Ascending aorta (tissue), 2 donors: ENCODE measurements at regions not wholly inside any gene's neighbourhood (a gene's known extent, or its start where the extent isn't known, plus 50 kb on each side); places are given as distances from the start of the nearest gene placed in this dataset.

ENCODE experiments used
- DNase-seq, 2 donors: peaks; one replicate each; pipeline ENCODE4 v3.0.0-alpha.2; 2019; ENCODE audit warnings: low spot score in 2 of 2
- H3K27ac ChIP-seq, 2 donors: fragments of 200-600 bp; sonication (generic); one replicate each; pipeline ENCODE4 v1.5.1; 2016 to 2017; ENCODE audit warnings: mild to moderate bottlenecking in 1 of 2
- H3K27me3 ChIP-seq: fragments of 200-600 bp; sonication (generic); one replicate; pipeline ENCODE4 v1.5.1; 2017
- H3K36me3 ChIP-seq, 2 donors: fragments of 200-600 bp; sonication (generic); one replicate each; pipeline ENCODE4 v1.5.1; 2016
- H3K4me1 ChIP-seq, 2 donors: fragments of 200-600 bp; sonication (generic); one replicate each; pipeline ENCODE4 v1.5.1; 2016 to 2017; ENCODE audit warnings: mild to moderate bottlenecking in 1 of 2
- H3K4me3 ChIP-seq, 2 donors: fragments of 200-600 bp; sonication (generic); one replicate each; pipeline ENCODE4 v1.5.1; 2016 to 2017; ENCODE audit warnings: mild to moderate bottlenecking in 1 of 2
- H3K9me3 ChIP-seq, 2 donors: fragments of 200-600 bp; sonication (generic); one replicate each; pipeline ENCODE4 v1.5.1; 2016
- CTCF ChIP-seq, 3 experiments: fragments of 200-600 bp in 2 of 3; fragments of 450-650 bp in 1 of 3; sonication (generic) in 2 of 3; IDR thresholded peaks; one replicate each; pipeline ENCODE4 v1.5.1; 2016 to 2019; ENCODE audit warnings: antibody characterized with exemption in 3 of 3, mild to moderate bottlenecking in 1 of 3, moderate library complexity in 1 of 3
- intact Hi-C: fragments of 100-400 bp; cut with DNase I; formaldehyde crosslinking; loops from one replicate; pipeline ENCODE4 v1.15.1; 2023

GRCh38 chr1:212212343-212212742 is 72.9 kb upstream of the PPP2R5A start:
- intact Hi-C loops = no loop called here
- no peaks in the 10 kb centered on the region for H3K36me3 ChIP-seq
- no peaks in the 10 kb centered on the region for H3K9me3 ChIP-seq
- no peak for TF ChIP-seq CTCF (IDR thresholded peaks at IDR 0.05)
- H3K4me3 ChIP-seq = no peak overlapping the region
- DNase-seq = no peak
- H3K27ac ChIP-seq = no peak overlapping the region
- H3K27me3 ChIP-seq = no peaks in the 10 kb centered on the region
- H3K4me1 ChIP-seq = no peaks in the 10 kb centered on the region

- Histone ChIP-seq H3K27me3 (no peaks in the 10 kb centered on the region), H3K36me3 (no peaks in the 10 kb centered on the region), H3K27ac (no peak overlapping the region), H3K9me3 (no peaks in the 10 kb centered on the region), H3K4me1 (no peaks in the 10 kb centered on the region), H3K4me3 (no peak overlapping the region)
- DNase-seq = no peak
- TF ChIP-seq CTCF (IDR thresholded peaks at IDR 0.05) = no peak
- intact Hi-C loops = no loop called here
These were observed 72.3 kb upstream of the PPP2R5A start for GRCh38 chr1:212212906-212213305.

- no peak for TF ChIP-seq CTCF (IDR thresholded peaks at IDR 0.05)
- intact Hi-C loops = no loop called here
- H3K36me3 ChIP-seq = no peaks in the 10 kb centered on the region
- no peaks in the 10 kb centered on the region for H3K9me3 ChIP-seq
- DNase-seq = no peak
- no peaks in the 10 kb centered on the region for H3K4me1 ChIP-seq
- no peaks in the 10 kb centered on the region for H3K27me3 ChIP-seq
- H3K4me3 ChIP-seq = no peak overlapping the region
- H3K27ac ChIP-seq = no peak overlapping the region
These were observed 71.4 kb upstream of the PPP2R5A start for GRCh38 chr1:212213784-212214183.

GRCh38 chr1:212214325-212214724 is 70.9 kb upstream of the PPP2R5A start:
- no peak overlapping the region for H3K27ac ChIP-seq
- DNase-seq = no peak
- intact Hi-C loops = no loop called here

GRCh38 chr1:212215910-212216309 is 69.3 kb upstream of the PPP2R5A start:
- Histone ChIP-seq H3K27ac (no peak overlapping the region), H3K4me1 (no peaks in the 10 kb centered on the region), H3K9me3 (no peaks in the 10 kb centered on the region), H3K4me3 (no peak overlapping the region), H3K27me3 (no peaks in the 10 kb centered on the region), H3K36me3 (no peaks in the 10 kb centered on the region)
- intact Hi-C loops = no loop called here
- no peak for DNase-seq
- no peak for TF ChIP-seq CTCF (IDR thresholded peaks at IDR 0.05)

More at GRCh38 chr1:212214325-212214724, 70.9 kb upstream of the PPP2R5A start:
- TF ChIP-seq CTCF (IDR thresholded peaks at IDR 0.05) = no peak
- Histone ChIP-seq H3K27me3 (no peaks in the 10 kb centered on the region), H3K4me1 (no peaks in the 10 kb centered on the region), H3K36me3 (no peaks in the 10 kb centered on the region), H3K4me3 (no peak overlapping the region), H3K9me3 (no peaks in the 10 kb centered on the region)

- H3K9me3 ChIP-seq = no peaks in the 10 kb centered on the region
- intact Hi-C loops = no loop called here
- H3K27ac ChIP-seq = no peak overlapping the region
- no peak overlapping the region for H3K4me3 ChIP-seq
- no peak for TF ChIP-seq CTCF (IDR thresholded peaks at IDR 0.05)
- no peaks in the 10 kb centered on the region for H3K36me3 ChIP-seq
- no peaks in the 10 kb centered on the region for H3K4me1 ChIP-seq
- H3K27me3 ChIP-seq = no peaks in the 10 kb centered on the region
- DNase-seq = no peak
These were observed 67.6 kb upstream of the PPP2R5A start for GRCh38 chr1:212217633-212218032.
